DOHH2 (cell line): ENCODE measurements at regions not wholly inside any gene's neighbourhood (a gene's known extent, or its start where the extent isn't known, plus 50 kb on each side); places are given as distances from the start of the nearest gene placed in this dataset.

ENCODE experiments used
- H3F3A ChIP-seq: fragments of 200-600 bp; sonication (generic), shearing (Covaris generic); 2 replicates; pipeline ENCODE4 v1.6.0; 2016; ENCODE audit warnings: antibody characterized with exemption, mild to moderate bottlenecking; ENCODE audit not compliant: control insufficient read depth, insufficient read depth
- H3K27ac ChIP-seq: fragments of 200-600 bp; sonication (generic); 2 replicates; pipeline ENCODE4 v1.5.1; 2014; ENCODE audit warnings: low read depth, mild to moderate bottlenecking, low read length, moderate library complexity
- H3K27me3 ChIP-seq: fragments of 200-600 bp; sonication (generic); 2 replicates; pipeline ENCODE4 v1.6.1; 2014; ENCODE audit warnings: mild to moderate bottlenecking, low read length, mixed read lengths; ENCODE audit not compliant: control insufficient read depth
- H3K36me3 ChIP-seq: fragments of 200-600 bp; sonication (generic); 2 replicates; pipeline ENCODE4 v1.6.1; 2014; ENCODE audit warnings: mild to moderate bottlenecking, low read length, moderate library complexity, mixed read lengths; ENCODE audit not compliant: control insufficient read depth
- H3K4me1 ChIP-seq: fragments of 200-600 bp; sonication (generic); 2 replicates; pipeline ENCODE4 v1.6.1; 2014; ENCODE audit warnings: mild to moderate bottlenecking, low read length, mixed read lengths; ENCODE audit not compliant: control insufficient read depth
- H3K4me2 ChIP-seq: fragments of 200-600 bp; sonication (generic); 2 replicates; pipeline ENCODE4 v1.6.0; 2014; ENCODE audit warnings: mild to moderate bottlenecking, low read length, moderate library complexity
- H3K4me3 ChIP-seq: fragments of 200-600 bp; sonication (generic); 2 replicates; pipeline ENCODE4 v1.5.1; 2014; ENCODE audit warnings: mild to moderate bottlenecking, low read length, mixed read lengths
- H3K79me2 ChIP-seq: fragments of 200-600 bp; sonication (generic); 2 replicates; pipeline ENCODE4 v1.6.1; 2014; ENCODE audit warnings: mild to moderate bottlenecking, low read length, mixed read lengths; ENCODE audit not compliant: control insufficient read depth
- H3K9me2 ChIP-seq: fragments of 200-600 bp; sonication (generic); replicated peaks from 2 replicates; pipeline ENCODE4 v1.6.1; 2014; ENCODE audit warnings: mild to moderate bottlenecking, low read length, mixed read lengths; ENCODE audit not compliant: control insufficient read depth
- H3K9me3 ChIP-seq: fragments of 200-600 bp; sonication (generic); 2 replicates; pipeline ENCODE4 v1.6.1; 2014; ENCODE audit warnings: antibody characterized with exemption, low read length, mixed read lengths; ENCODE audit not compliant: control insufficient read depth, insufficient read depth
- H4K20me1 ChIP-seq: fragments of 200-600 bp; sonication (generic); 2 replicates; pipeline ENCODE4 v1.6.0; 2014; ENCODE audit warnings: low read depth, mild to moderate bottlenecking, antibody characterized with exemption, low read length, moderate library complexity; ENCODE audit not compliant: control insufficient read depth, insufficient read depth
- CTCF ChIP-seq: fragments of 200-600 bp; sonication (generic); IDR thresholded peaks from one replicate; pipeline ENCODE4 v1.5.1; 2014; ENCODE audit warnings: antibody characterized with exemption, mild to moderate bottlenecking, low read depth, low read length; ENCODE audit not compliant: poor library complexity, severe bottlenecking
- EZH2phosphoT487 ChIP-seq: fragments of 200-600 bp; sonication (generic); IDR thresholded peaks from 2 replicates; pipeline ENCODE4 v1.6.1; 2017; ENCODE audit warnings: borderline replicate concordance, mild to moderate bottlenecking, antibody characterized with exemption, low read length, moderate library complexity, mixed read lengths

- Histone ChIP-seq H3K4me2 (peak overlapping the region; percentile 77), H3K36me3 (no peaks in the 10 kb centered on the region), H3K4me1 (peaks cover 41% of the 10 kb centered on the region), H4K20me1 (no peaks in the 10 kb centered on the region), H3K79me2 (no peaks in the 10 kb centered on the region), H3K9me2 (no peaks in the 10 kb centered on the region), H3K9me3 (no peaks in the 10 kb centered on the region), H3F3A (peaks cover 15% of the 10 kb centered on the region), H3K27me3 (no peaks in the 10 kb centered on the region), H3K27ac (peak overlapping the region; percentile 91), H3K4me3 (peak overlapping the region; percentile 69)
- TF ChIP-seq EZH2phosphoT487: no peak
- TF ChIP-seq CTCF: peak; percentile 91
Observed at GRCh38 chr11:86193297-86194095, 51.1 kb upstream of the EED start.

- Histone ChIP-seq H3K27ac (peak overlapping the region; percentile 91), H3K4me3 (peak overlapping the region; percentile 69)
Observed at GRCh38 chr11:86192519-86193257, 51.9 kb upstream of the EED start.

GRCh38 chr11:86191874-86192273 is 52.7 kb upstream of the EED start:
- H4K20me1 ChIP-seq: no peaks in the 10 kb centered on the region
- H3K36me3 ChIP-seq: no peaks in the 10 kb centered on the region
- H3K4me2 ChIP-seq: peak overlapping the region; percentile 77
- H3K9me3 ChIP-seq: no peaks in the 10 kb centered on the region
- H3K9me2 ChIP-seq: no peaks in the 10 kb centered on the region
- H3K79me2 ChIP-seq: no peaks in the 10 kb centered on the region
- TF ChIP-seq EZH2phosphoT487: no peak
- no peak for TF ChIP-seq CTCF
- peak overlapping the region; percentile 69 for H3K4me3 ChIP-seq
- H3K27me3 ChIP-seq: no peaks in the 10 kb centered on the region
- H3K27ac ChIP-seq: peak overlapping the region; percentile 91
- H3F3A ChIP-seq: peaks cover 15% of the 10 kb centered on the region
- peaks cover 41% of the 10 kb centered on the region for H3K4me1 ChIP-seq

More at GRCh38 chr11:86192519-86193257, 51.9 kb upstream of the EED start:
- Histone ChIP-seq H3F3A (peaks cover 15% of the 10 kb centered on the region), H3K9me3 (no peaks in the 10 kb centered on the region), H3K79me2 (no peaks in the 10 kb centered on the region), H4K20me1 (no peaks in the 10 kb centered on the region), H3K27me3 (no peaks in the 10 kb centered on the region), H3K36me3 (no peaks in the 10 kb centered on the region), H3K4me1 (peaks cover 41% of the 10 kb centered on the region), H3K9me2 (no peaks in the 10 kb centered on the region), H3K4me2 (peak overlapping the region; percentile 77)
- no peak for TF ChIP-seq CTCF
- no peak for TF ChIP-seq EZH2phosphoT487
